ENCODE measurements at regions not wholly inside any gene's neighbourhood (a gene's known extent, or its start where the extent isn't known, plus 50 kb on each side); places are given as distances from the start of the nearest gene placed in this dataset.

- TF ChIP-seq CTCF (conservative IDR thresholded peaks at IDR 0.05 in 1 of 2, IDR thresholded peaks at IDR 0.05 in 1 of 2; ENCODE audit: extremely low read depth in 1 of 2, insufficient read depth in 1 of 2, low read depth in 1 of 2, low read length in 2 of 2) (no peak), EZH2 (IDR thresholded peaks at IDR 0.05; ENCODE audit: borderline replicate concordance, low read length) (no peak)
Observed at GRCh38 chr1:50268049-50268448, 155.2 kb downstream of the DMRTA2 start.

Measured in mammary epithelial cell (primary cell).